ENCODE measurements at regions not wholly inside any gene's neighbourhood (a gene's known extent, or its start where the extent isn't known, plus 50 kb on each side); places are given as distances from the start of the nearest gene placed in this dataset.

GRCh38 chr14:40682131-40682913 lies 924.4 kb upstream of the LRFN5 start:
- no peak for TF ChIP-seq CTCF (IDR thresholded peaks at IDR 0.05)
- TF ChIP-seq POLR2A (IDR thresholded peaks at IDR 0.05) = no peak
